ENCODE measurements at regions not wholly inside any gene's neighbourhood (a gene's known extent, or its start where the extent isn't known, plus 50 kb on each side); places are given as distances from the start of the nearest gene placed in this dataset.

DNA sequence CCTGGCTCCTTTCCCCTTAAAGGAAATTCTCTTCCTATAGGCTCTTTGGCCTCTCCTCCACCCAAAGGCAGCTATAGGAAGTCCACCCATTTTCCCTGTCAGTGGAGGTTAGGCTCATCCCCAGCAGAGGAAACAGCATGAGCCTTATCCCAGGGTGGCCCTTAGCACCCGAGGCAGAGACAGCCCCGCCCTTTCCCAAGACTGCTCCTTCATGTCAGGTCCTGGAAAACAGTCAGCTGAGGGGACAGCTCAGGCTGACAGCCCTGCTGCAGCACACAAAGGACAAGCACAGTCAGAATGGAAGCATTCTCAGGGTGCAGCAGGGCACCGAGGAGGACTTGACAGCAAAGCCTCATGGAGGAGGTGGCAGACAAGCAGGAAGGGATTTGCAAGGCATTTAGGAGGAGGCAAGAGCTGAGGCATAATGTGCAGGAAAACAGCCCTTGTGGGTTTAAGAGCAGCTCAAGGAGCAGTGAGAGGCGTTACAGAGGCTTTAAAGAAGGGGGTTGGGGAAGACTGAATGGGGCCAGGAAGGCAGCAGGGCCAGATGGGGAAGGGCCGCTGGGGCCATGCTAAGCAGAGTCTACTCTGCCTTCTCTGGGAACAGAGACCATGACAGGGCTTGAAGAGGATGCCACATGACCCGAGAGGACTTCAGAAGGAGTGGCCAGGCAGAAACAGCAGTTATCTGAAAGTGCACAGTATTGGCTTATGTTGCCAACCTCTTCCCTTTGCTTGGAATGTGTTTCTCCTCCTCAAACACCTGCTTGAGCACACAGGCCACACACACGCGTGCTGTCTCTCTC lies 216.6 kb downstream of the SH3BP4 start:
- no peak for DNase-seq (ENCODE audit: extremely low read depth in 1 of 2, low read depth in 1 of 2)

DNA sequence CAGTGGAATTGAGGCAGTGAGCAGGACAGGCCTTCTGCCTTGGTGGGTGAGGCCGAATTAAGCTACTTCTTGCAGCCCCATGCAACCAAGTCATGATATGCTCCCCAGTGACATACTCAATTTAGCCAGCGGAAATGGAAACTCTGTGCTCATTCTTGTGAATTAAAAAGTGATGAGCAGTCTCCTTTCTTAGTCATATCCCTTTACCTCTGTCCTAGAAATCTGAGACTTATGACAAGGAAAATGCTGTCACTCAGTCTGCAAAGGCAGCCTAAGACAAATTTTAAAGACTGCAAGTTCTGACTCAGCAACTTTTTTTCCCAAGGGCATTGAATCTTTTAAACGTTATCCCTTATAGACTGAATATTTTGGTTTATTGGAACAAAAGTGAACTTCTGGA lies 218.2 kb downstream of the SH3BP4 start:
- DNase-seq (ENCODE audit: extremely low read depth in 1 of 2, low read depth in 1 of 2): no peak

DNA sequence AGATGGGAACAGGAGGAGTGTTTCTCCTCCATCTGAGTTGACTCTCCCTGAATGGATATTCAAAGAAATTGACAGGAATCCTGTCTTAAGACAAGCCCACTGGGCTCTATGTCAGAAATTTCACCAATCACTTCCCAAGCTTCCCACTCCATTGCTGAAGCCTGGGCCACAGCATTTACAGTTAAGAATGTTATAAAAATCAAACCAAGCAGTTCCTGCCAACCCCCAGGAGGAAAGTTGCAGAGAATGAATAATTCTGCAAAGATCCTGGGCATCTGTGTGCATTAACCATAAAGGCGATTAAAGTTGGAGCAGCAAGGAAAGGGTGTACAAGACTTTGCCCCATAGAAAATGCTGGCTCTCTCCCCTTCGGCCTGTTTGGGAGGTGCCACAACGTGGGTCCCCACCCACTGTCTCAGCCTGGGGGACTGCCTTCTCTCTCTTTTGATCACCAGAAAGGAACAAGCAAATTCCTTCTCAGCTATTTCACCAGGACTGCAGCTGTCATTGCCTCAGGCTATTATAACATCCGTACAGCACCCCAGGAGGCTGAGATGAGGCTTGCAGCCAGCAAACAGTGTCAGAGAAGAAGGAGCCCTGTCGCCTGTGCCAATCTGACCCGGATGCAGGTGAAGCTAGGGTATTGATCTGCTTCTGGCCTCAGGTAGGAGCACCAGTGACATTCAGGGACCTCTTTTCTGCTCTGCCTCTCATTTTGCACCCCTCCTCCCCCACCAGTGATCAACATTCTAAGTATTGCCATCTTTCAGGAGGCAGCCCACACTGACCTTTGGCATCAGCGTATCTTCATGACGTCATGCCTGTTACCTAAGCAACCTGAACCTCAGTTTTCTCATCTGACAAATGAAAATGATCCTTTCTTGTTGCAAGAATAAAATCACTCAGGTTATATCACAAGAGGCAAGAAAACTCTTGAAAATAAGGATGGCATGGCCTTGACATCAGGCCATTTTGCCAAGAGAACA lies 219.0 kb downstream of the SH3BP4 start:
- no peak for DNase-seq (ENCODE audit: extremely low read depth in 1 of 2, low read depth in 1 of 2)

- no peak for DNase-seq (ENCODE audit: extremely low read depth in 1 of 2, low read depth in 1 of 2)
These were observed 219.8 kb downstream of the SH3BP4 start for GRCh38 chr2:235171550-235172031.

DNA sequence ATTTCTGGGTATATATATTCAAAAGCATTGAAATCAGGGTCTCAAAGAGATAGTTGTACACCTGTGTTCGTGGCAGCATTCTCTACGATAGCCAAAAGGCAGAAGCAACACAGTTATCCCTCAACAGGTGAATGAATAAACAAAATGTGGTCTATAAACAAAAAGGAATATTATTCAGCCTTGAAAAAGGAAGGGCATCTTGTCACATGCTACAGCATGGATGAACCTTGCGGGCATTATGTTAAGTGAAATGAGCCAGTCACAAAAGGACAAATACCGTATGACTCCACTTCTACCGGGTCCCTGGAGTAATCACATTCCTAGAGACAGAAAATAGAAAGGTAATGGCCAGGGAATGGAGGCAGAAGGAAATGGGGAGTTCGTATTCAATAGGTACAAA lies 228.8 kb downstream of the SH3BP4 start:
- DNase-seq (ENCODE audit: extremely low read depth in 1 of 2, low read depth in 1 of 2): no peak

DNA sequence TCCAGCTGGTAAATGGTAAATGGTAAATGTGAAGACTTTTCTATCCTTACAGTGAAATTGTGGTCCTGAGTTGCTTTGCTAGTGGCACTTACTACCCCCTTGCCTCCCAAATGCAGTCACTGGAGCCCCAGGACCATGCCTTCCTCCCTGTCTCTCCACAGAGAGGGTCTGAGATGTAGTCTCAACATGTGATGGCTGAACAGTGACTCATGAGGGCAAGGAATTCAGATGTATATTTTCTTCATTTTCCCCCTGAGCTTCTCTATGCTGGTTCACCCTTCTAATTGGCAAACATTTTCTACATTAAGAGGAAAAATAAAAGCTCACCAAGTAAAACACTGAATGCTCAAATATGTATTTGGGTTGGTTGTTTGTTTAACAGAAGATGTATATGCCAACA lies 232.0 kb downstream of the SH3BP4 start:
- no peak for DNase-seq (ENCODE audit: extremely low read depth in 1 of 2, low read depth in 1 of 2)

GRCh38 chr2:235187806-235188205 lies 236.0 kb downstream of the SH3BP4 start:
- no peak for DNase-seq (ENCODE audit: extremely low read depth in 1 of 2, low read depth in 1 of 2)

- DNase-seq (ENCODE audit: extremely low read depth in 1 of 2, low read depth in 1 of 2): no peak
These were observed 239.7 kb downstream of the SH3BP4 start for GRCh38 chr2:235191486-235191885.

- DNase-seq (ENCODE audit: extremely low read depth in 1 of 2, low read depth in 1 of 2): no peak
These were observed 240.2 kb downstream of the SH3BP4 start for GRCh38 chr2:235191978-235192377.

GRCh38 chr2:235194351-235194750 lies 242.5 kb downstream of the SH3BP4 start:
- no peak for DNase-seq (ENCODE audit: extremely low read depth in 1 of 2, low read depth in 1 of 2)

DNA sequence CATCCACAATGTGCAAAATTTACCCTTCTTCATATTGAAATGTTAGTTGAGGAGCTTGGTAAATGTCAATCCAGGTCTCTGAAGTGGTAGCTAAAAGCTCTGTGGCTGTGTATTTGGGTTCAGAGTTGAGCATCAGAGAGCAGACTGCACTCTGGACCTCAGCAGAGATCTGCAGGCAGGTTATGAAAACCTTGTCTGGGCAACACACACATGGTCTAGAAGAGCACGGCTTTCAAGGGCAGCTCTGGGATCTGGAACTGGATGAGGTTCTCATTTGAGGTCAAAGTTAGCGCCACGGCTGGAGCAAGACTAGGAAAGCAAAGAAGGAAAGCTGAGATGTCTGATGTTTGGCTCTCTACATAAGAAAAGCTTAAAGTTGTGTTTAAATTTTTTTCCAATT lies 243.0 kb downstream of the SH3BP4 start:
- no peak for DNase-seq (ENCODE audit: extremely low read depth in 1 of 2, low read depth in 1 of 2)

DNA sequence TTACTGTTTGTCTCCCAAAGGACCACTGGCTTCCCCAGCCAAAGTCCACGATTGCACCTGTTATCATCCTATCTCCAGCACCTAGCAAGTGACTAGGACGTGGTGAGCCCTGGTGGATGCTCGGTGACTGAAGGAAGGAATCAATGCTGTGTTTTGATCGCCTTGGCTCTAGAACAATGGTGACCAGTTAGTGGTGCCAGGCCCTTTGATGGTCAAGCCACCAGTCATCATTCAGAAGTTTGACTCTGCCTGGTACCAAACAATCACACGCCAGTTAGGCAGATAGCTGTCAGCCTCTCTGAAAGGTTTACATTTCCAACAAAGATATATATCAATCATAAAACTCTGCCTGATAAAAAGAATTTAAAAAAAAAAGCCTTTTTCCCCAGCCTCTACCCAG lies 244.1 kb downstream of the SH3BP4 start:
- no peak for DNase-seq (ENCODE audit: extremely low read depth in 1 of 2, low read depth in 1 of 2)

- DNase-seq (ENCODE audit: extremely low read depth in 1 of 2, low read depth in 1 of 2): no peak
These were observed 247.3 kb downstream of the SH3BP4 start for GRCh38 chr2:235199128-235199527.

GRCh38 chr2:235200216-235200615 lies 248.4 kb downstream of the SH3BP4 start:
- DNase-seq (ENCODE audit: extremely low read depth in 1 of 2, low read depth in 1 of 2): no peak

DNA sequence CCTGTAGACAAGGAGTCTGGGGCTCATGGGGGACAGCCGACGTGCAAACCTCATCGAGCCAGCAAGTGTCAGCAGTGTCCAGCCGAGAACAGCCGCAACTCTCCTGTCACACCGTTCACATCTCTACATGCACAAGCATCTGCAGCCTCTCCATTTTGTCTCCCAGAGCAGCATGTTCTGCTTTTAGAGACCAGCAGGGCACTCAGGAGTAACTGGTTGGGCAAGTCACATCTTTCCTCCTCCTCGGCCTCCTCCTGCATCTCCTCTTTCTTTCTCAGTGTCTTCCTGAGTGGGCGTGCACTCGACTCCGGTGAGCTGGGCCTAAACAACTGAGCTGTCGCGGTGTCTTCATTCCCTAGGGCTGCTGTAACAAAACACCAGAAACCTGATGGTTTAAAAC lies 249.9 kb downstream of the SH3BP4 start:
- no peak for DNase-seq (ENCODE audit: extremely low read depth in 1 of 2, low read depth in 1 of 2)

- DNase-seq (ENCODE audit: extremely low read depth in 1 of 2, low read depth in 1 of 2): no peak
These were observed 253.1 kb downstream of the SH3BP4 start for GRCh38 chr2:235204948-235205347.

DNA sequence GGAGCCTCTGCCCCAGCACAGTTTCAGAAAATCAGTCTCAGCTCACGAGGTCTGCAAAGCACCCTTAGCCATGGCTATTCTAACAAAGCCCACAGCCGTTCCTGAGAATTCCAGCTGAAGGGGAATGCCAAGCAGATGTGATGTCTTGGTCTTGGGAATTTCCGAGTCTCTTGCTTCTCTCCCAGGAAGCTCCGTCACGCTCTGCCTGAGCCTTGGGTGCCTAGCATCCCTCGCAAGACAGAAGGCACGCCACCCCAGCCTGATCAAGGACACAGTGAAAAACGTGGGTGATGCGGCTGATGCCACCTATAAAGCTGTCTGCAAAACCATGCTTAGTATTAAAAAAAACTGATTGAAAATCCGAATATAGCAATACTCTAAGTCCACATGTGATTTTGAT lies 254.6 kb downstream of the SH3BP4 start:
- no peak for DNase-seq (ENCODE audit: extremely low read depth in 1 of 2, low read depth in 1 of 2)

DNA sequence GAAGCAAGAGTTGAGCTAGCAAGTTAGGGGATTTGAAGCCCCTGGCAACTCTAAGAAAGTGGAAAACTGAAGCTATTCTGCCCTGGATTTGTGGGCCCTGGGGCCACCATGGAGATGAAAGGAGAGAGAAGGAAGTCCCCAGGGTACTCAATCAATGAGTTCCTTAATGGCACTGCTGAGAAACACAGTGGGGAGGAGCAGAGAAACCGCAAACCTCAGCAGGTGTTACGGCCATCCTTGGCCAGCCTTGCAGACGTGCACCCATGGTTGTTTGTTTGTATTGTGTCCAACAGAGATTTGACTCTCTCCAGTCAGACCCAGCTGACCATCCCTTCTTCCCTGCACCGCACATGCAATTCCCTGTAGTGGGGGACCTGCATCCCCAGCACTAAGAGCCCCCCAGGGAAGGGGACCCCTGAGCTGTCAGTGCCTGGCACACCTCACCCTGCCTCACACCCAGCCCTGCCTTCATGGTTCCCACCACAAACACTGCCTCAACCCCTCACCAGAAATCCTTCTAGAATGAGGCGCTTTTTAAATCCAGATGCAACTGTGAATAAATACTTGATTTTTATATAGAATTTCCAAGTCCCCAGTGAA lies 255.3 kb downstream of the SH3BP4 start:
- no peak for DNase-seq (ENCODE audit: extremely low read depth in 1 of 2, low read depth in 1 of 2)

GRCh38 chr2:235211056-235211455 lies 259.2 kb downstream of the SH3BP4 start:
- no peak for DNase-seq (ENCODE audit: extremely low read depth in 1 of 2, low read depth in 1 of 2)

DNA sequence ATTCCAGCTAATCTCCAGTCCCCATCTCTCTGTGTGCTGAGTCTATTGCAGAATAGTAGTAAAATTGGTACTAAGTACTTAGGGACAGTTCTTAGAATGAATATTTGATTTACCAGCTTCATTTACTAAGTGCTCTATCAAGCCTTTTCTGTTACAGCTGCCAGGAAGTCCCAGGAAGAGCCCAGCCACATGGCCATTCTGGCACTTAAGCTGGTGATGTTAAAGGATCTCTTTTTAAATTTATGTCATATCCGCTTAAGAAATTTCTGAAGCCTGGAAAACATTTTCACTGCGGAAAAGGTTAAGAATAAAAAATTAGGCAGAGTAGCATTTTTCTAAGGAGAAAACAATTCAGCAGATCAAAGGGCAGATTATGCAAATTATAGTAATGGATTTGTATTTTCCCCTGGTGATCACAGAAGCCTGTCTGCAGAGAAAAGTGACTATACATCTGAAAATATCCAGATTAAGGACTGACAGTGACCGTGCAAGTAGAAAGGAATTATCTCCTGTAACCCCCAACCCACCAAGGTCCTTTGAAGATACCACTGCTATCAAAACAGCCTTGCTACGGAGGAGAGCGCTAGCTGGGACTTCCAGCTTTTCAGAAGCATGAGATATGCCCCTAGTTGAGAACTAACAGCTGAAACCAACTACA lies 260.8 kb downstream of the SH3BP4 start:
- no peak for DNase-seq (ENCODE audit: extremely low read depth in 1 of 2, low read depth in 1 of 2)

DNA sequence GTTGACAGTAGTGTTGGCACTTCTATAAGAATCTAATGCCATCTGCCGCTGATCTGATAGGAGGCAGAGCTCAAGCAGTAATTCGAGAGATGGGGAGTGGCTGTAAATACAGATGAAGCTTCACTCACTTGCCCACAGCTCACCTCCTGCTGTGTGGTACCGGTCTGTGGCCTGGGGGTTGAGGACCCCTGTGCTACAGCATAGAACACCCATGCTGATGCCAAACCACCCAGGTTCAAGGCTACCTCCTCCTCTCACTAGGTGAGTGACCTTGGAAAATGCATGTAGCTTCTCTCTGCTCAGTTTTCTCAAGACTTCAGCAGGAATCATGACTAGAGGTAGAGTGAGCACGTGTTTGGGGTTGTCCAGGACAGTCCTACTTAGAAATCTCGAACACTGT lies 263.4 kb downstream of the SH3BP4 start:
- DNase-seq (ENCODE audit: extremely low read depth in 1 of 2, low read depth in 1 of 2): no peak

Data from activated CD8-positive, alpha-beta memory T cell treated with anti-CD3 and anti-CD28 coated beads for 1 hour (primary cell).